HepG2 (cell line): ENCODE measurements at regions not wholly inside any gene's neighbourhood (a gene's known extent, or its start where the extent isn't known, plus 50 kb on each side); places are given as distances from the start of the nearest gene placed in this dataset.

ENCODE experiments used
- EHMT2 ChIP-seq: fragments of 200-600 bp; sonication (generic); IDR thresholded peaks from 2 replicates; pipeline ENCODE4 v1.7.0; 2017; ENCODE audit warnings: antibody characterized with exemption, low read depth, low read length, borderline replicate concordance
- FOXA3 ChIP-seq: IDR thresholded peaks from 2 replicates; pipeline ENCODE4 v1.6.1; 2016; ENCODE audit warnings: missing genetic modification reagents, missing compliant biosample characterization
- GABPA ChIP-seq, 2 experiments: IDR thresholded peaks; 2 replicates each; pipeline ENCODE4 v1.6.1; 2011 to 2016; ENCODE audit warnings: low read depth in 2 of 2, low read length in 1 of 2, missing biosample characterization in 1 of 2, missing genetic modification characterization in 1 of 2
- HCFC1 ChIP-seq: fragments of 150-350 bp; IDR thresholded peaks from 2 replicates; pipeline ENCODE4 v1.6.1; 2014; ENCODE audit warnings: low read depth, low read length
- SIX4 ChIP-seq: sonication (generic); formaldehyde crosslinking; IDR thresholded peaks from 2 replicates; pipeline ENCODE4 v1.4.0; 2020; ENCODE audit warnings: missing genetic modification reagents
- ZNF451 ChIP-seq: sonication (generic); formaldehyde crosslinking; IDR thresholded peaks from 2 replicates; pipeline ENCODE4 v1.5.0; 2020; ENCODE audit warnings: mild to moderate bottlenecking, missing genetic modification reagents
- ZNF512 ChIP-seq: sonication (generic); formaldehyde crosslinking; IDR thresholded peaks from 2 replicates; pipeline ENCODE4 v1.4.0; 2020; ENCODE audit warnings: mild to moderate bottlenecking, missing genetic modification reagents
- ZXDC ChIP-seq: sonication (generic); formaldehyde crosslinking; IDR thresholded peaks from 2 replicates; pipeline ENCODE4 v1.5.0; 2020; ENCODE audit warnings: mild to moderate bottlenecking, missing genetic modification reagents
- TF ChIP-seq, protein P1 (sequence below): sonication (generic); formaldehyde crosslinking; IDR thresholded peaks from 2 replicates; pipeline ENCODE4 v1.4.0; 2020; ENCODE audit warnings: missing genetic modification reagents
- TF ChIP-seq, protein P2 (sequence below): sonication (generic); formaldehyde crosslinking; IDR thresholded peaks from 2 replicates; pipeline ENCODE4 v1.5.0; 2020; ENCODE audit warnings: mild to moderate bottlenecking, missing genetic modification reagents, moderate library complexity

- TF ChIP-seq, protein P1, sequence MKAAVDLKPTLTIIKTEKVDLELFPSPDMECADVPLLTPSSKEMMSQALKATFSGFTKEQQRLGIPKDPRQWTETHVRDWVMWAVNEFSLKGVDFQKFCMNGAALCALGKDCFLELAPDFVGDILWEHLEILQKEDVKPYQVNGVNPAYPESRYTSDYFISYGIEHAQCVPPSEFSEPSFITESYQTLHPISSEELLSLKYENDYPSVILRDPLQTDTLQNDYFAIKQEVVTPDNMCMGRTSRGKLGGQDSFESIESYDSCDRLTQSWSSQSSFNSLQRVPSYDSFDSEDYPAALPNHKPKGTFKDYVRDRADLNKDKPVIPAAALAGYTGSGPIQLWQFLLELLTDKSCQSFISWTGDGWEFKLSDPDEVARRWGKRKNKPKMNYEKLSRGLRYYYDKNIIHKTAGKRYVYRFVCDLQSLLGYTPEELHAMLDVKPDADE: no peak
- TF ChIP-seq HCFC1: no peak
- no peak for TF ChIP-seq FOXA3
- TF ChIP-seq ZNF512 (CRISPR knock-in tag): no peak
- no peak for TF ChIP-seq ZNF451 (CRISPR knock-in tag)
- TF ChIP-seq GABPA (IDR thresholded peaks at IDR 0.05; ENCODE audit: low read depth, low read length): no peak
- TF ChIP-seq GABPA (CRISPR knock-in tag; IDR thresholded peaks at IDR 0.05; ENCODE audit: low read depth): no peak
- TF ChIP-seq ZXDC (CRISPR knock-in tag): no peak
- TF ChIP-seq SIX4 (CRISPR knock-in tag): no peak
- TF ChIP-seq, protein P2, sequence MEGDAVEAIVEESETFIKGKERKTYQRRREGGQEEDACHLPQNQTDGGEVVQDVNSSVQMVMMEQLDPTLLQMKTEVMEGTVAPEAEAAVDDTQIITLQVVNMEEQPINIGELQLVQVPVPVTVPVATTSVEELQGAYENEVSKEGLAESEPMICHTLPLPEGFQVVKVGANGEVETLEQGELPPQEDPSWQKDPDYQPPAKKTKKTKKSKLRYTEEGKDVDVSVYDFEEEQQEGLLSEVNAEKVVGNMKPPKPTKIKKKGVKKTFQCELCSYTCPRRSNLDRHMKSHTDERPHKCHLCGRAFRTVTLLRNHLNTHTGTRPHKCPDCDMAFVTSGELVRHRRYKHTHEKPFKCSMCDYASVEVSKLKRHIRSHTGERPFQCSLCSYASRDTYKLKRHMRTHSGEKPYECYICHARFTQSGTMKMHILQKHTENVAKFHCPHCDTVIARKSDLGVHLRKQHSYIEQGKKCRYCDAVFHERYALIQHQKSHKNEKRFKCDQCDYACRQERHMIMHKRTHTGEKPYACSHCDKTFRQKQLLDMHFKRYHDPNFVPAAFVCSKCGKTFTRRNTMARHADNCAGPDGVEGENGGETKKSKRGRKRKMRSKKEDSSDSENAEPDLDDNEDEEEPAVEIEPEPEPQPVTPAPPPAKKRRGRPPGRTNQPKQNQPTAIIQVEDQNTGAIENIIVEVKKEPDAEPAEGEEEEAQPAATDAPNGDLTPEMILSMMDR (CRISPR knock-in tag): no peak
- no peak for TF ChIP-seq EHMT2
These were observed 467.9 kb upstream of the ATP11B start for GRCh38 chr3:182325213-182325950.
